ENCODE measurements at regions not wholly inside any gene's neighbourhood (a gene's known extent, or its start where the extent isn't known, plus 50 kb on each side); places are given as distances from the start of the nearest gene placed in this dataset.
"Not testable (repeated sequence)": the region's sequence is repeated elsewhere in the genome, so short reads cannot be mapped to it uniquely, and the experiment has no call there.

- DNase-seq (ENCODE audit: low read depth in 2 of 3, low spot score in 1 of 3) = peak; percentile 86 to 92 (median 91)
These were observed 808.2 kb downstream of the TMEM121 start for GRCh38 chr14:106334428-106335109.

DNA sequence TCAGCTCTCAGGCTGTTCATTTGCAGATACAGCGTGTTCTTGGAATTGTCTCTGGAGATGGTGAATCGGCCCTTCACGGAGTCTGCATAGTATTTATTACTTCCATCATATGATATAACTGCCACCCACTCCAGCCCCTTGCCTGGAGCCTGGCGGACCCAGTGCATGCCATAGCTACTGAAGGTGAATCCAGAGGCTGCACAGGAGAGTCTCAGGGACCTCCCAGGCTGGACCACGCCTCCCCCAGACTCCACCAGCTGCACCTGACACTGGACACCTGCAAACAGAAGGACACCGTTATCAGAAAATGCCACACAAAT, 808.7 kb downstream of the TMEM121 start:
- DNase-seq (ENCODE audit: low read depth in 2 of 3, low spot score in 1 of 3) = not testable (repeated sequence)

GRCh38 chr14:106338775-106339174, 812.4 kb downstream of the TMEM121 start:
- not testable (repeated sequence) for DNase-seq (ENCODE audit: low read depth in 2 of 3, low spot score in 1 of 3)

DNA sequence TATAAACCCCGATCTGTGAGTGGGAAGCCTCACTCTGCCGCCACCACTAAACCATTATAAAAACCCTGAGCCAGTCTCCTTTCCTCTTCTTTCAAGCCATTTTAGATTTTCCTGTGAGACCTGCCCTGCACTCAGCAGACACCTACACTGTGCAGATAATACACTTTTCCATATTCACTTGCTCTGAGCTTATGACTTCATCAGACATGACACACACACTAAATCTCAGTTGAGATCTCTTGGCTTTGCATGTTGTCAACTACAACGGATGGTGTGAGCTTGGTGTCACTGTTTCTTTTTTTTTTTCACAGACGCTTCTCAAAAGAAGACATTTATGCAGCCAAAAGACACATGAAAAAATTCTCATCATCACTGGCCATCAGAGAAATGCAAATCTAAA, 814.3 kb downstream of the TMEM121 start:
- not testable (repeated sequence) for DNase-seq (ENCODE audit: low read depth in 2 of 3, low spot score in 1 of 3)

- not testable (repeated sequence) for DNase-seq (ENCODE audit: low read depth in 2 of 3, low spot score in 1 of 3)
These were observed 814.8 kb downstream of the TMEM121 start for GRCh38 chr14:106341161-106341560.

- DNase-seq (ENCODE audit: low read depth in 2 of 3, low spot score in 1 of 3) = no peak
These were observed 817.2 kb downstream of the TMEM121 start for GRCh38 chr14:106343626-106344025.

DNA sequence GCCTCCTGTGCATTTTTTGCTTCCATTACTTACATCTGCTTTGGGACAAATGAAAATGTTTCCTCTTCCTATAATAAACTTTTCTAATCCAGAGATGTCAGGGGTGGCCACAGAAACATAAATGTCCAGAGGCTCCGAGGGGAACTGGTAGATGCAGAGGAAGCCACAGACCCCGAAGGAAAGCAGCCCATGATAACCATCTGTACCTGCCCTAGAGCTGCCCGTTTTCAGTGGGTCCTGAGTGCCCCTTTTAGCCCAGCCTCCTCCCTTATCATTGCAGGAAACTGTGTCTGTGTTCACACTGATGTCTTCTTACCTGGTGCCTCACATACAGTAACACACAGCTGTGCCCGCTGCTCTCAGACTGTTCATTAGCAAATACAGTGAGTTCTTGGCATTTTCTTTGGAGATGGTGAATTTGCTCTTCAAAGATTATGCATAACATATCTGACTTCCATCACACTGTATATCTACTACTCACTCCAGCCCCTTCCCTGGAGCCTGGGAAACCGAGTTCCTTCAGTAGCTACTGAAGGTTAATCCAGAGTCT, 817.8 kb downstream of the TMEM121 start:
- not testable (repeated sequence) for DNase-seq (ENCODE audit: low read depth in 2 of 3, low spot score in 1 of 3)

DNA sequence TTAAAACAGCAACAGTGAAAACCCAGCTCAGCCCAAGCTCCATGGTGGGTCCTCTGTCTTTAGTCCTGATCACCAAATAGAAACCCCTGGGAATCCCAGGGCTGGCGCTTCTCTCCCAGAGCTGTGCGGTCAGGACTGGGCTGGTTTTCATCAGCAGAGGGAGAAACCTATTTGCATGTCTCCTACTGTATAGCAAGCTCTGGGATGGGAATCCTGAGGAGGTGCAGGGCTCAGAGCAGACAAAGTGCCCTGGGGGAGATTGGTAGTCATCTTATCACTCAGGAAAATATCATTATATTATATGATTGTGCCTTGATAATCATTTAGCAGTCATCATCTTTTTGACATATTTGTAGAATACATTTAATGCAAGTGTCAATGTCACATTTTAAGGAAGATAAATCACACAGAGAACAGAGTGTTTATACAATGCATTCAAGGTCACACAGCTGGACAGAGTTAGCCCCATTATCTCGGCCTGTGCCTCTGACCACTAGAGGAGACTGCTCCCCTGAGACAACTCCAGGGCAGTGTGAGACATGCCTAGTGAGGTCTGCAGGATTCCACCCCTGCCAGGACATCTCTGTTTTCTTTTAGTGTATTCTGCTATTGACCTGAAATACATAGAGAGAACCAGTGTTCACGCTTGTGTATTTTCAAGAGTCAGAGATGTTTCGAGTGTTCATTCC, 818.6 kb downstream of the TMEM121 start:
- not testable (repeated sequence) for DNase-seq (ENCODE audit: low read depth in 2 of 3, low spot score in 1 of 3)

- no peak for DNase-seq (ENCODE audit: low read depth in 2 of 3, low spot score in 1 of 3)
These were observed 819.7 kb downstream of the TMEM121 start for GRCh38 chr14:106346084-106346483.

DNA sequence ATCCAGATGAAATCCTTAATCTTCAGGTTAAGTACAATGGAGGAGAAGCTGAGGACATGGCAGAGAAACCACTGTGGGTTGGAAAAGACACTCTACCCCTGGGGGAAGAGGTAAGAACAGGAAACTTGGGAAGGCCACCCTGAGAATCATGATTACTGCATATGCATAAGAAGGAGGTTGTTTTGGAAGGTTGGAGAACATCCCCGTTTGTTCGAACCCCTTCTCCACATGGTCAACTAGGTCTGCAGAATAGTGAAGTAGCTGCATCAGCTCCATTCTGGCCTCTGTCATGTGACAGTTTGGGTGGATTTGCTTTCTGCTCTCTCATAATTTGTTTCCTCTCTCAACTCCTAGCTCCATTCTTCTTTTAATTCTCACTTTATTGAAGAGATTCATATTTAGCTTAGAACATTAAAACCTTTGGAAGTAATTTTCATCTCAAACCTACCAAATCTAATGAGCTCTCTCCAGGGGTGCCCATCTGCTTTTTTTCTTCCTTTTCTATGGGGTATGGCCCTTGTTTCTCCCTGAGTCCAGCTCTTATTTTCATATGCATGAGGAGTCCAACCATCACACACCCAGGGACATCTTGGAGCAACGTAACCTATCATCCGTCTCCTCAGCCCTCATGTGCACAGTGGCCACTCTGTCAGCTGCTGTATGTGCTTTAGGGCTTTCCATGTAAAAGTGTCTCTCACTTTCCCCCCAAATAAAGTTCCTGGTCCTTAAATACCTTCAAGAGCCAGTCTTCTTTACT, 820.3 kb downstream of the TMEM121 start:
- DNase-seq (ENCODE audit: low read depth in 2 of 3, low spot score in 1 of 3) = no peak

- DNase-seq (ENCODE audit: low read depth in 2 of 3, low spot score in 1 of 3) = no peak
These were observed 821.0 kb downstream of the TMEM121 start for GRCh38 chr14:106347291-106347778.

- DNase-seq (ENCODE audit: low read depth in 2 of 3, low spot score in 1 of 3) = no peak
These were observed 821.7 kb downstream of the TMEM121 start for GRCh38 chr14:106347890-106348755.

GRCh38 chr14:106348873-106349540, 822.6 kb downstream of the TMEM121 start:
- peak; percentile 41 to 98 (median 62) for DNase-seq (ENCODE audit: low read depth in 2 of 3, low spot score in 1 of 3)

DNA sequence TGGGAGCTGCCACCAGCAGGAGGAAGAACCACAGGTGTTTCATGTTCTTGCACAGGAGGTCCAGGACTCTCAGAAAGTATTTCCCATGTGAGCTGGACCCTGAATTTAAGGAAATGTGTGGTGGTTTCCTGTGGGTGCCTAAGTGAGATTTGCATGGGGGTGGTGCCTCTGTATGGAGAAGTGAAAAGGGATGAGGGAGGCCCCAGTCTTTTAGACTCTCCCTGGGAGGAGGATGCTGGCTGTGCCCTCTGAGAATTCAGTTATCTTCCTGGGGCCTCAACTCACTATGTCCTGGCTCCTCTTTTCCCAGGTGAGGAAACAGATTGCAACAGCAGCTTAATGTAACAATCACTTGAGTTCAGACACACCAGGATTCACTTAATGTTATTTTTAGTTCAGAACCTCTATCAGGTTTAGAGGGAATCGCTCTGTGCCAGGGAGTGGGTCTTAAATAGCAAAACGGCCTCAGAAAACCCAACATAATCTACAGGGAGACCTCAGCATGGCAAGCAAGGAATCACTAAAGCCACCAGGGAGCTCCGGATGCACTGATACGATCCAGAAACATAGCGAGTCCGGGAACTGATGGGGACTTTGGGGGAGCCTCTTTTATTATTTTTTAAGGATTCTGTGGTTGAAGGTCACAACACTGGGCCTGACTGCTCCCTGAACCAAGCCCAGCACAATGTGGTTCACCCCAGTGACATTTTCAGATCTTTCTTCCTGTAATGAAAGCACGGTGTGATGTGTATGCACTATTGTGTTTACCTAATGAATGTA, 823.5 kb downstream of the TMEM121 start:
- not testable (repeated sequence) for DNase-seq (ENCODE audit: low read depth in 2 of 3, low spot score in 1 of 3)

DNA sequence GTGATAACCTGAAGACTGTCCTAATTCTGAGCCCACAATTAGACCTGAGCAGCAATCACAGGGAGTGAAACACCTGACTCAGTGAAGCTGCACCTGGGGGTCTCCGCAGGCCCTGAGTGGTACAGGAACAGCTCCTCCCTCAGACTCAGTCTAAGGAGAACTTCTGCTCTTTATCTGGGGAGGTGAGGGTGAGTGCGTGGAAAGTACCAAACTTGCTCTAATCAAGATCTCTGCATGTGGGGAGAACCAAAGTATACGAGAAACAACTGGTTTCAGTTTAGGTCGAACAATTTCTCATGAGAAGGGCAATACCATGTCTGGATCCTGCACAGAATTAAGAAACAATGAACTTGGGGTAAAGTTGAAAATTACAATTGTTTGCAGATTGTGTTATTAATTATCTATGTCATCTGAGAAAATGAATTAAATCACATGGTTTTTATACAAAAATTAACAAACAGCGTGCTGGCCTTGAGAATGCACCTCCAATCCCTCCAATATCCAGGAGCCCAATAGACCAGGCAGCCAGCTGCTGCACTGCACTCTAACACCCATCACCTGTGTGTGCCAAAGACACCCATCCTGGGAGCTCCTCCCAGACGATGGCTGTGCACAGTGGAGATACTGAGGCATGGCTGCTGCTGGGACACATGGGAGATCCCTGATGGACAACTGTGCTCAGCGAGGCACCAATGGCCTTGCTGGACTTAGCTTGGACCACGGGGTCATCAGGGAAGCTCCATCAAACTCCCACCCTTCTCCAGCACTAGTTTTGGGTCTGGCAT, 828.8 kb downstream of the TMEM121 start:
- not testable (repeated sequence) for DNase-seq (ENCODE audit: low read depth in 2 of 3, low spot score in 1 of 3)

DNA sequence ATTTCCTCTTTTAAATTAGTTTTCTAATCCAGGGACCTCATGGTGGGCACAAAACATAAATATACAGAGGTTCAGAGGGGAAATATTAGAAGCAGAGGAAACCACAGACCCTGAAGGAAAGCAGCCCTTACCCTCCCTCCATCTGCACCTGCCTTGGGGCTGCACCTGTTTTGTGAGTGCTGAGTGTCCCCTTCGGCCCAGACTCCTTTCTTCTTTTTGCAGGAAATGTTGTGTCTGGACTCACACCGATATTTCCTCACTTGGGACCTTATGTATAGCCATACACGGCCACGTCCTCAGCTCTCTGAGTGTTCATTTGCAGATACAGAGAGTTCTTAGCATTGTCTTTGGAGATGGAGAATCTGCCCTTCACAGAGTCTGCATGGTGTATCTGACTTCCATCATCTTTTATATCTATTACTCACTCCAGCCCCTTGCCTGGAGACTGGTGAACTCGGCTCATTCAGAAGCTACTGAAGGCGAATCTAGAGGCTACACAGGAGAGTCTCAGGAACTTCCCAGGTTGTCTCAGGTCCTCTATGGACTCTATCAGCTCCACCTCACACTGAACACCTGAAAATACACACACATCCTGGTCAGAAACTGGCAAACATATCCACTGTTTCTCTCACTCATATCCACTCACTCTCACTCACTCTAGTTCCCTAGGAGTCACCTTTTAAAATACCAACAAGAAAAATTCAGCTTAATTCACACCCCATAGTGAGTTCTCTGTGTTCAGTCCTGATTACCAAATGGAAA, 829.7 kb downstream of the TMEM121 start:
- not testable (repeated sequence) for DNase-seq (ENCODE audit: low read depth in 2 of 3, low spot score in 1 of 3)

DNA sequence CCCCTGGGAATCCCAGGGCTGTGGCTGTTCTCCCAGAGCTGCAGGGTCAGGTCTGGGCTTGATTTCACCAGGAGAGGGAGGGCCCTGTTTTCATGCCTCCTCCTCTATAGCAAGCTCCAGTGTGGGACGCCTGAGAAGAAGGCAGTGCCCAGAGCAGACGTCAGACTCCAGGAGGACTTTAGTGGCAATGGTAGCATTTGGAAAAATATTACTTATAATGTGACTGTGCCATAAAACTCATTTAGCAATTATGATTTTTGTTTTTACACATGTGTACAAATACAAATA, 830.2 kb downstream of the TMEM121 start:
- DNase-seq (ENCODE audit: low read depth in 2 of 3, low spot score in 1 of 3) = not testable (repeated sequence)

Data from stimulated activated CD4-positive, alpha-beta T cell treated with anti-CD3 and anti-CD28 coated beads, Interleukin-12 subunit alpha, Interleukin-12 subunit beta, amount 100 ng/mL, for 48 hours (primary cell).